CD4-positive, alpha-beta T cell treated with Interleukin-2 at 100 ng/mL for 4 hours (primary cell): ENCODE measurements at regions not wholly inside any gene's neighbourhood (a gene's known extent, or its start where the extent isn't known, plus 50 kb on each side); places are given as distances from the start of the nearest gene placed in this dataset.
"Not testable (repeated sequence)": the region's sequence is repeated elsewhere in the genome, so short reads cannot be mapped to it uniquely, and the experiment has no call there.

Experiments used
- DNase-seq: peaks from one replicate; pipeline ENCODE4 v3.0.0-alpha.2; 2020; ENCODE audit warnings: low spot score

DNA sequence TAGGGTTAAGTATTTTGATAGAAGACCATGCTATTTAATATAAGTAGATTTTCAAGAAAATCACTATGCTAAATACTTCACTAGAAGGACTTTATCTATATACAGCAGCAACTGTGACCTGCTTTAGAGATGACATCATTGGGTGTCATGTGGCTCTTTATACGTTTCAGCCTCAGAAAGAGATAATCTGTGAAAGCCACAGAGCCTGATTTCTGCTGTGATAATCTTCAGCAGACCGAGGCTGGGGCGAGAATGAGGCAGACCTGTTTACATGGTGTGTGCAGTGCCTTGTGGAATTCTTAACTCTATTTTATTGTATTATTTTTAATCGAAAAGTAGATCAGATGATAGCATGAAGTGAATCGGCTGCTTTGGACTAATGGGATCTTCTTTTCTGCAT is 471.2 kb downstream of the MFSD1 start:
- no peak for DNase-seq

- DNase-seq: no peak
Observed at GRCh38 chr3:159273608-159274007, 471.8 kb downstream of the MFSD1 start.

DNA sequence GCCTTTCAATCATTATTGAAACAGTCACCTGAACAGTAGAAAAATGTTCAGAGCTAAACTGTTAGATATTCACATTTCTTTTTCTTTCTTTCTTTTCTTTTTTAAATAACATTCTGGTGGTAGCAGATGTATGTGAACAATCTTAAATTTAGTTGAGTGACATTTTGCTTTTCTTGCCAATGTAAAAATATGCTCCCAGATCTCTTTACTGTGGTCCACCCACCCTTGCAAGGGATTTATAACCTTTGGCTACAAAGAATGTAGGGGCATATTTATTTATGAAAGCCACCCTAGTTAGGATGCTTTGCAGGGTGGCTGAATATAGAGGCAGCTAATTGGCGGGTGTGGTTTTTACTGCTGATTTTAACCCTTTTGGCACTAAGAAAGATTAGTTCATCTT is 473.9 kb downstream of the MFSD1 start:
- no peak for DNase-seq

- DNase-seq: no peak
Observed at GRCh38 chr3:159277814-159278213, 476.0 kb downstream of the MFSD1 start.

DNA sequence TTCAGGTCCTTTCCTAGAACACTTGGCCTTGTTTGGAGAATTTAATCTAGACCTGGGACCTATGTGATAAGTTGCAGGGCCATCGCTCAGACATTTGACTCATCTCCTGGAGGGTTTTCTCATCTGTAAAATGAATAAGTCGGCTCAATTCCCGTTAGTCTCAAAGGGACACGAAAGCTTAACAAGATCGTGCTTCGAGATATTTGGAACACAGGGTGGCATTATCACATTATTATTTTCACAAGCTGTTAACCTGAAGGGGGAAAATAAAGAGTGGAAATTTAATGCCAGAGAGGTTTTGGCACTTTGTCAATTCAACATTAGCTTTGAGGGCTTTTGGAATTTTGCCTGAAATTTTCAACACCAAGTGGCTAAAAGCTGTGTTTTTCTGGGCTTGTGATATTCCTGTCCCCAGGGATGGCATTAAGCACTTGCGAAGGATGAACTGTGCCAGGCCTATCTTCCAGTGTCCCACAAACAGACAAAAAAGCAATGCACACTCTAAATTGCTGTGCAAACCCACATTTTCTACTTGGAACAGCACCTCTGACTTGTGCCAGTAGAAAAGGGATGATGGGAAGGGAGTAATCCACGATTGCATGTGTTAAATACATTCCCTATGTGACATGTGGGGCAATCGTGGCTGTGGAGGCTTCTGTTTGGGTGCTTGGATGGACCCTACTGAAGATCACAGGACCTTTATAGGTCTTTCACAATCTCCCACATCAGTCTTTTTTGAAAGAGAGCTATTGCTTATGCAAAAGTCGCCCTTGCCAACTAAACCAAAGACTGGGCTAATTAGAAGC is 478.7 kb downstream of the MFSD1 start:
- DNase-seq: no peak

DNA sequence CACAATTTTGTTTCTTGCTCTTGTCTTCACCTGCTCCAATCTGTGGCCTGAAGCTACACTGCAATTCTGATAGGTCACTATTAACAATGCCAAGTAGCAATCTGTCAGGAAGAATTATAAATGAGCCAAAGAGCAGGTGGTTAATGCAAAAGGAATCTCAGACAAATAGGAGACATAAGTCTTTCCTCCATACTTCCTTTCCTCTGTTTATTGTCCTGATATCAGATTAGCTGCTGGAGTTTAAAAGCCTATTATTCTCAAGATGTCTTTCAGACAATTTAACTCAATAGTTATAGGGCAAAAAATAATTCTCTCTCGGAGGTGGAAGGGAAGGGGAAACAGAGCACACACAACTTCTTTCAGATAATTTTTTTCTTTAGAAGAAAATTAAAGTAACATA is 491.6 kb downstream of the MFSD1 start:
- DNase-seq: no peak

DNA sequence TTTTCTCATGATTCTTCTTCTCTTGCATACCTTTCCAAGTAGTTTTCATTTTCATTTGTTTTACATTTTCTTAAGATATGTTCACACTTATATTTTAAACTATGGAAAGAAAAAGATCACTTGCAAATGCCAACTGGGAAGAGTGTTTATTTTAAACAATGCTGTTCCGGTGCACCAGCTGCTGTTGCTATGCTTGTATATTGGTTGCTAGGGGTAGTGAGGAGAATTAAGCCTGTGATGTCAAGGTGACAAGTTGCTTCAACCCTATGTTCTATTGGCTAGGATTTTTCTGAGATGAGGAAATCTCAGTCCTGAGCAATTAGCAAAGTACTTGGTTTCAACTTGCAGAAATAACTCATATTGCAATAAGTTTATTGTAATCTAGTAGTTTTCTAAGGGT is 500.1 kb downstream of the MFSD1 start:
- DNase-seq: no peak

GRCh38 chr3:159305017-159305416 is 503.2 kb downstream of the MFSD1 start:
- DNase-seq: no peak

DNA sequence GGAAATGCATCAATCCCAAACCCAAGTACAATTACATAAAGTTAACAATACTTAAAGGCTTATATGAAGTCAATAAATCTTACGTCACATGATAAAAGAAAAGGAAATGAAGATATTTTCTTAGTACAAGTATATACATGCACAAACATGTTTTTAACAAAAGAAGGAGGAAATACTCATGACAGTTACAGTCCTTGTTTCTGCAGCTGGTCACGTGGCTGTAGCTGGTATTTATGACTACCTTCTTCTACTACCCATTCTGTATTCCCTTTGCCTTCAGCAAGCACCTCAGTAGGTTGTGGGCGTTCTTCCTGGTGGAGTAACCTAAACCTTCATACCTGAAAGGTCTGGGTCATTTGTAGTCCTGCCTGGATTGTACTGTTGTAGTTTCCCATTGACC is 514.9 kb downstream of the MFSD1 start:
- not testable (repeated sequence) for DNase-seq

DNA sequence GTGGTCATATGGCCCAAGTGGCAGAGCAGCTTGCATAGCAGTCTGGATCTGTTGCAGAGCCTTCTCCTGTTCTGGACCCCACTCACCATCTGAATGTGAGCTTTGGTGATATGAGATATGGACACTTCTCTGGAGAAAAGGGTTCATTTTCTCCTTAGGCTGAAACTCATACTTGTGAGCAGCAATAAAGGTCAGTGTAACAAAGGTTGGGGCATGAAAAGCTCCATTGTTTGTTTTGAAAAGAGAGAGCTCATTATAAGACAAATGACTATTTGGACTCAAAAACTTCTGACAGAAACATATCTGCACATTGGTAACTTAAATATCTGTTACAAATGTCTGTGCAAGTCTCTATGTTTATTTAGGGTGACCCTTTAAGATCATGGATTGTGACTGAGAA is 517.3 kb downstream of the MFSD1 start:
- no peak for DNase-seq

GRCh38 chr3:159322322-159322939 is 520.6 kb downstream of the MFSD1 start:
- DNase-seq: no peak

DNA sequence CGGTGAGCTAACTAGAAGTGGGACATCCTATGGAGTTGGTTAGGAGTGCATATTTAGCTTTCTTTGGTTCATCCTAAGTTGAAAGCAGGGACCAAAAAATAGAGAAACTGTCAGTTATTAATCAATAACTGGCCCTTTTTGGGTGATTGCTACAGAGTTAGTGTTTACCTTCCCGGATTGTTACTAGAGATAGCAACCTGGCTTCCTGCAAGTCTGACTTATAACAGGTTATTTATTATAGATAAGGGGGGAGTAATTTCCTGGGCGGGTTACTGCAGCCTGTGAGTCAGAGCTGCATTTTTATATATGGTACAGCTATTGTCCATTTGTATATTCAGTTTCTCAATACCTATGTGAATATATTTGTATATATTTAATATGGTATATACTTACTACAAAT is 522.0 kb downstream of the MFSD1 start:
- DNase-seq: no peak

GRCh38 chr3:159326998-159327397 is 525.1 kb downstream of the MFSD1 start:
- DNase-seq: no peak

DNA sequence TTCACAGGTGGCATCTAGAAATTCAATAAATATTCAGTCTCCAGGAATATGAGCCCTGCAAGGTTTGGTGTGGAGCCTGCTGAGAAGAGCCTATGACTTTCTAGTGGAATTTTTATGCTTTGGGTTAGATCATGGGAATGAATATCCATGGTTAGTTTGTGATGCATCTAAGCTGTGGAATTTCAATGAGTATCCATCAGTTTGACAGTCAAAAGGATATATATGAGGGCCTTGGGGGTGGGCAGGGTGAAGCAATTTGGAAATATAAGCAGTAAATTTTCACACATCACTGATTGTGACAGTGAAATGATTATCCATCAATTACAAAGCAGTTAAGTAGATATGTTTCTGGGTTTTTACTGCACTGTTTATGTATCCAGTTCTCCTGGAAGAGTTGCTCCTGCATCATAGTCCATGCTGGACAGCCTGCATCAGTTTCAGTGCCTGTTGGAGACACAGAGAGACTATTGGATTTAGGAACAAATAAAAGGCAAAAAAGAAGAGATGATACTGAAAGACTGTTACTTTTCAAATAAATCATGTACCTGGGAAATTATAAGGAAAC is 530.8 kb downstream of the MFSD1 start:
- DNase-seq: no peak

GRCh38 chr3:159339131-159339530 is 537.3 kb downstream of the MFSD1 start:
- DNase-seq: no peak

DNA sequence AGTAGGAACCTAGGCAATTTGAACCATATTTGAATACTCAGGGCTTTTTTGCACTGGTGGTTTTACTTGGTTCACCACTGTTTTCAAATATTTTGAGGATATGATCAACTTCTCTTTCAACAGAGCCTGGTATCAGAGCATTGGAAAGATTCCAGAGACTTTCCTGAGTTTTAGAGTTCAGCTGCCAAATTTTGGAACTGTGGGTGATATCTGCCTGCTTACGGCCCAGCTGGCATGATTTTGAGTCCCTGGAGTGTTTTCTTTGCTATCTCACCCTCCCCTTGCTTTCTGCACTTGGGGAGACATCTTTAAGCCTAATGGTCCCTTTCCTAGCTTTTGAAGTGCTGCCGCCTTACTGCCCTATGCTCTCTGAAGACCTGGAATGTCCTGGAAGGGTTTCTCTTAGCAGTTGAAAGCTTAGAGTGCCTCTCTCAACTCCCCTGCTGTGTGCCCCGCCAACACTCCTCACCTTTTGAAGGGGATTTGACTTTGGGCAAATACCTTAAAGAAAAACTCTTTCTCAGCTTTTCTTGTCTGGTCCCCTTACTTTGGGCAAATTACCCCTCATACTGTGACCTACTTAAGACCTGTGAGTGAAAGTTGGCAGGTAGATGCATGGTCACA is 539.1 kb downstream of the MFSD1 start:
- no peak for DNase-seq

GRCh38 chr3:159346271-159346903 is 544.5 kb downstream of the MFSD1 start:
- no peak for DNase-seq

DNA sequence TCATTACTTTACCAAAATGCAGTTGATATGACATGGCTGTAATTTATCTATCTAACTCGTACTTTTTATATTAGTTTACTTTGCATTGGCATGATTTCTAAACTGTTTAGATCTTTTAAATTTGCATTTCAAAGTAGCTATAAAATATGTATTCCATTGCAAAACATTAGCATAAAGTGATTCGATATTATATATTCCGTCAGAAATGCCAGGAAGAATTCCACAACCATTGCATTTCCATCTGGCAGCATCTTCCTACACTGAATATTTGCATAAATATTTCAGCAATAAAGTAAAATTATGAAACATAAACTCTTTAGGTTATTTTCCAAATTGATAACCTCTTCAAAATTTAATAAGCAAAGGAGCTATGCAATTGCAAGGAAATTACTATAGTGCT is 546.6 kb downstream of the MFSD1 start:
- DNase-seq: no peak

DNA sequence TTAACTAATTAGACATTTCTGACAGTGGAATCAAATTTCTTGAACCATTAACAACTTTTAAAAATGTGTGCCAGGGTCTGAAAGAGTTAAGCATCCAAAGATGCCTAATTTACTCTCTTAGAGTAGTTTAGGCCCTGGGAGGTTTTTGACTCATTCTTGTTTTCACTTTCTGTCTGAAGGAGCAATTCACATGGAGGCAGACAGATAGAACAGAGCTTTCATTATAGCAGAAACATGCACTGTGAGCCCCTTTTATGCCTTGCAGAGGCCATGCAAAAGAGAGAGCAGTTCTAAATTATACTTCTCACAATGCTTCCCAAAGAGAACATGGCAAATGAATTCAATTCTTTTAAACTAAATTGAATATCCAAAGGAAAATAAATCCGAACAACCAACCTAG is 554.8 kb downstream of the MFSD1 start:
- no peak for DNase-seq

- DNase-seq: no peak
Observed at GRCh38 chr3:159364511-159364910, 562.7 kb downstream of the MFSD1 start.

DNA sequence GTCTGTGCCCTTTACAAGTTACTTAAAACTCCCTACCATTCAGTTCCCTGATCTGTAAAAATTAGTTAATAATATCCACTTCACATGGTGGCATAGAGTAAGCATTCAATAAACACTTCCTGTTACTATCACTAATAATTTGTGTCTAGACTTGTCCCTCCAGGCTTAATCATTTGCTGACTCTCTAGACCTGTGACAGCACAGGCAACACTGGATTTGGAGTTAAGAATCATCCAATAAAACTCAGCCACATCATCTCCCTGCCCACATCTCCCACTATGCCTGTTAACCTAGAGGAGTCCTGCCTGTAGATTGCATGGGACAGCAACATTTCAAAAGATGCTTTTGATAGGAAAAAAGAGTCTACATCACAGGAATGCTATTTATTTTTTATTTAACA is 564.6 kb downstream of the MFSD1 start:
- no peak for DNase-seq

DNA sequence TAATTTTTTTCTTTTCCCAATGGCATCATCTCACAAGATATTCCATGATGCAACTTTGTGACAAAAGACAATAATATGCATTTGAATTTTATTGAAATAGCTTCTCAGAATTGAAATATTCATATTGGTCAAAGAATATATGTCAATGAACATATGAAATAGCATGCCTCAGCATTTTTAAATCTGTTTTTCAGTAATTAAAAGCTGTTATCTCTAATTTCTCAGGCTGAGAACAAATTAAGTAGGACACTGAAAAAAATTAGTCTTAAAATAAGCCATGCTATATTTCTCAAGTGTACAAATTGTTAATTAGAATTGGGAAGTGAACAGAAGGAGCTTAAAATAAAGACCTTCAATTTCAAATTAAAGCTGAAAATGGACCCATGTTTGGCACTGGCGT is 570.1 kb downstream of the MFSD1 start:
- no peak for DNase-seq
